HEK293 (cell line): ENCODE measurements at regions not wholly inside any gene's neighbourhood (a gene's known extent, or its start where the extent isn't known, plus 50 kb on each side); places are given as distances from the start of the nearest gene placed in this dataset.

Experiments
- CTCF ChIA-PET: fragments of 350-600 bp; formaldehyde crosslinking; extraction: SDS; loops from one replicate; lab custom pipeline; 2021; ENCODE audit warnings: antibody characterized with exemption; lab: Yijun Ruan, JAX
- POLR2A ChIA-PET: fragments of 300-600 bp; formaldehyde crosslinking; extraction: SDS; loops from one replicate; lab custom pipeline; 2020; ENCODE audit warnings: antibody characterized with exemption, inconsistent platforms; lab: Yijun Ruan, JAX
- H3K27ac ChIP-seq: fragments of 200-500 bp; sonication (Bioruptor generic); 2 replicates; pipeline ENCODE4 v1.5.1; 2014; ENCODE audit warnings: low read depth, low read length, control low read depth, inconsistent platforms; ENCODE audit errors: extremely low read depth
- H3K36me3 ChIP-seq, 2 experiments: fragments of 200-500 bp in 1 of 2; sonication (Bioruptor generic) in 1 of 2; 1 replicate in 1 of 2; 2 replicates in 1 of 2; pipeline ENCODE4 v1.5.1; 2014 to 2017; ENCODE audit warnings: inconsistent platforms in 2 of 2, low read length in 2 of 2; ENCODE audit not compliant: control insufficient read depth in 2 of 2, insufficient read depth in 1 of 2
- H3K4me1 ChIP-seq: fragments of 200-500 bp; sonication (Bioruptor generic); 2 replicates; pipeline ENCODE4 v1.5.1; 2014; ENCODE audit warnings: mild to moderate bottlenecking, low read length, inconsistent platforms; ENCODE audit not compliant: control insufficient read depth, insufficient read depth
- H3K4me3 ChIP-seq: 2 replicates; pipeline ENCODE4 v1.5.1; 2011; ENCODE audit warnings: low read depth, mild to moderate bottlenecking, control low read depth, low read length, moderate library complexity
- H3K9me3 ChIP-seq: fragments of 200-500 bp; sonication (Bioruptor generic); 2 replicates; pipeline ENCODE4 v1.5.1; 2014; ENCODE audit warnings: low read depth, low read length, inconsistent platforms; ENCODE audit not compliant: control insufficient read depth, insufficient read depth
- EGR2 ChIP-seq: fragments of 450-650 bp; formaldehyde crosslinking; IDR thresholded peaks from 2 replicates; pipeline ENCODE4 v1.5.1; 2016; ENCODE audit warnings: low read depth, missing biosample characterization, missing genetic modification characterization
- FEZF1 ChIP-seq: fragments of 450-650 bp; formaldehyde crosslinking; IDR thresholded peaks from 2 replicates; pipeline ENCODE4 v1.5.1; 2016; ENCODE audit warnings: missing biosample characterization, missing genetic modification characterization
- GLIS1 ChIP-seq: fragments of 450-650 bp; formaldehyde crosslinking; IDR thresholded peaks from 2 replicates; pipeline ENCODE4 v1.5.1; 2016; ENCODE audit warnings: missing biosample characterization, missing genetic modification characterization
- PRDM2 ChIP-seq: fragments of 450-650 bp; formaldehyde crosslinking; IDR thresholded peaks from 2 replicates; pipeline ENCODE4 v1.5.1; 2016; ENCODE audit warnings: missing biosample characterization, missing genetic modification characterization, borderline replicate concordance
- SCRT2 ChIP-seq: fragments of 450-650 bp; formaldehyde crosslinking; IDR thresholded peaks from 2 replicates; pipeline ENCODE4 v1.5.1; 2016; ENCODE audit warnings: missing biosample characterization, missing genetic modification characterization
- SP3 ChIP-seq: fragments of 450-650 bp; formaldehyde crosslinking; IDR thresholded peaks from 2 replicates; pipeline ENCODE4 v1.5.1; 2016; ENCODE audit warnings: missing biosample characterization, missing genetic modification characterization
- TSHZ1 ChIP-seq: fragments of 450-650 bp; formaldehyde crosslinking; IDR thresholded peaks from 2 replicates; pipeline ENCODE4 v1.5.1; 2016; ENCODE audit warnings: missing biosample characterization, missing genetic modification characterization, borderline replicate concordance
- WT1 ChIP-seq: fragments of 450-650 bp; formaldehyde crosslinking; IDR thresholded peaks from 2 replicates; pipeline ENCODE4 v1.5.1; 2016; ENCODE audit warnings: missing biosample characterization, missing genetic modification characterization
- ZBTB6 ChIP-seq: fragments of 450-650 bp; formaldehyde crosslinking; IDR thresholded peaks from 2 replicates; pipeline ENCODE4 v1.5.1; 2017; ENCODE audit warnings: missing biosample characterization, missing genetic modification characterization
- ZEB2 ChIP-seq: fragments of 450-650 bp; formaldehyde crosslinking; IDR thresholded peaks from 2 replicates; pipeline ENCODE4 v1.5.1; 2016; ENCODE audit warnings: missing biosample characterization, missing genetic modification characterization
- ZNF121 ChIP-seq: fragments of 450-650 bp; formaldehyde crosslinking; IDR thresholded peaks from 2 replicates; pipeline ENCODE4 v1.5.1; 2016; ENCODE audit warnings: missing biosample characterization, missing genetic modification characterization
- ZNF214 ChIP-seq: fragments of 450-650 bp; formaldehyde crosslinking; IDR thresholded peaks from 2 replicates; pipeline ENCODE4 v1.5.1; 2017; ENCODE audit warnings: missing biosample characterization, mild to moderate bottlenecking, missing genetic modification characterization, borderline replicate concordance
- ZNF223 ChIP-seq: fragments of 450-650 bp; formaldehyde crosslinking; IDR thresholded peaks from 2 replicates; pipeline ENCODE4 v1.5.1; 2016; ENCODE audit warnings: missing biosample characterization, missing genetic modification characterization
- ZNF248 ChIP-seq: fragments of 450-650 bp; formaldehyde crosslinking; IDR thresholded peaks from 2 replicates; pipeline ENCODE4 v1.5.1; 2017; ENCODE audit warnings: missing biosample characterization, missing genetic modification characterization
- ZNF292 ChIP-seq: fragments of 450-650 bp; formaldehyde crosslinking; IDR thresholded peaks from 2 replicates; pipeline ENCODE4 v1.5.1; 2016; ENCODE audit warnings: low read depth, missing biosample characterization, missing genetic modification characterization, borderline replicate concordance
- ZNF621 ChIP-seq: fragments of 450-650 bp; formaldehyde crosslinking; IDR thresholded peaks from 2 replicates; pipeline ENCODE4 v1.5.1; 2017; ENCODE audit warnings: missing biosample characterization, missing genetic modification characterization
- ZNF623 ChIP-seq: fragments of 450-650 bp; formaldehyde crosslinking; IDR thresholded peaks from 2 replicates; pipeline ENCODE4 v1.5.1; 2016; ENCODE audit warnings: missing biosample characterization, missing genetic modification characterization
- ZNF654 ChIP-seq: fragments of 450-650 bp; formaldehyde crosslinking; IDR thresholded peaks from 2 replicates; pipeline ENCODE4 v1.5.1; 2016; ENCODE audit warnings: low read depth, missing biosample characterization, missing genetic modification characterization
- ZNF677 ChIP-seq: fragments of 450-650 bp; IDR thresholded peaks from 2 replicates; pipeline ENCODE4 v1.5.0; 2018; ENCODE audit warnings: missing biosample characterization, mild to moderate bottlenecking, missing genetic modification characterization, moderate library complexity
- ZNF701 ChIP-seq: fragments of 450-650 bp; formaldehyde crosslinking; IDR thresholded peaks from 2 replicates; pipeline ENCODE4 v1.5.1; 2016; ENCODE audit warnings: missing biosample characterization, missing genetic modification characterization
- TF ChIP-seq, protein P1 (sequence below): IDR thresholded peaks from 2 replicates; pipeline ENCODE4 v1.6.1; 2011; ENCODE audit warnings: mild to moderate bottlenecking, low read depth, low read length, borderline replicate concordance
- TF ChIP-seq, protein P2 (sequence below): fragments of 450-650 bp; formaldehyde crosslinking; IDR thresholded peaks from 2 replicates; pipeline ENCODE4 v1.5.1; 2016; ENCODE audit warnings: missing biosample characterization, missing genetic modification characterization

- no peak for TF ChIP-seq PRDM2 (tag by site-specific recombination)
- TF ChIP-seq, protein P1, sequence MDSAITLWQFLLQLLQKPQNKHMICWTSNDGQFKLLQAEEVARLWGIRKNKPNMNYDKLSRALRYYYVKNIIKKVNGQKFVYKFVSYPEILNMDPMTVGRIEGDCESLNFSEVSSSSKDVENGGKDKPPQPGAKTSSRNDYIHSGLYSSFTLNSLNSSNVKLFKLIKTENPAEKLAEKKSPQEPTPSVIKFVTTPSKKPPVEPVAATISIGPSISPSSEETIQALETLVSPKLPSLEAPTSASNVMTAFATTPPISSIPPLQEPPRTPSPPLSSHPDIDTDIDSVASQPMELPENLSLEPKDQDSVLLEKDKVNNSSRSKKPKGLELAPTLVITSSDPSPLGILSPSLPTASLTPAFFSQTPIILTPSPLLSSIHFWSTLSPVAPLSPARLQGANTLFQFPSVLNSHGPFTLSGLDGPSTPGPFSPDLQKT = no peak
- TF ChIP-seq ZNF292 (tag by site-specific recombination) = no peak
Observed at GRCh38 chr5:101917166-101917565, 378.9 kb downstream of the SLCO4C1 start (continued).

- no peak overlapping the region for H3K27ac ChIP-seq
- no peaks in the 10 kb centered on the region for H3K9me3 ChIP-seq
- H3K4me1 ChIP-seq = no peaks in the 10 kb centered on the region
- no peaks in the 10 kb centered on the region for H3K36me3 ChIP-seq
- TF ChIP-seq ZNF223 = no peak
- TF ChIP-seq ZNF701 (tag by site-specific recombination) = no peak
- ChIA-PET CTCF (no interaction called here), POLR2A (no interaction called here)
- H3K4me3 ChIP-seq = no peak overlapping the region
Observed at GRCh38 chr5:101915554-101915953, 380.5 kb downstream of the SLCO4C1 start.

- no peaks in the 10 kb centered on the region for H3K4me1 ChIP-seq
- no peaks in the 10 kb centered on the region; the same call in 1 of the 2 replicates for H3K9me3 ChIP-seq
- H3K4me3 ChIP-seq = no peak overlapping the region
- H3K27ac ChIP-seq = no peak overlapping the region
- H3K36me3 ChIP-seq = no peaks in the 10 kb centered on the region
- ChIA-PET POLR2A (no interaction called here), CTCF (no interaction called here)
- TF ChIP-seq ZNF654 (tag by site-specific recombination) = no peak
- TF ChIP-seq ZNF623 (tag by site-specific recombination) = no peak
- TF ChIP-seq ZEB2 (tag by site-specific recombination) = no peak
- no peak for TF ChIP-seq TSHZ1 (tag by site-specific recombination)
- TF ChIP-seq SCRT2 (tag by site-specific recombination) = no peak
- no peak for TF ChIP-seq ZNF248 (tag by site-specific recombination)
- TF ChIP-seq WT1 = no peak
- TF ChIP-seq EGR2 (tag by site-specific recombination) = no peak
- no peak for TF ChIP-seq ZBTB6 (tag by site-specific recombination)
- TF ChIP-seq GLIS1 (tag by site-specific recombination) = no peak
- TF ChIP-seq FEZF1 (tag by site-specific recombination) = no peak
- TF ChIP-seq ZNF214 (tag by site-specific recombination) = no peak
- TF ChIP-seq ZNF621 = no peak
- TF ChIP-seq, protein P2, sequence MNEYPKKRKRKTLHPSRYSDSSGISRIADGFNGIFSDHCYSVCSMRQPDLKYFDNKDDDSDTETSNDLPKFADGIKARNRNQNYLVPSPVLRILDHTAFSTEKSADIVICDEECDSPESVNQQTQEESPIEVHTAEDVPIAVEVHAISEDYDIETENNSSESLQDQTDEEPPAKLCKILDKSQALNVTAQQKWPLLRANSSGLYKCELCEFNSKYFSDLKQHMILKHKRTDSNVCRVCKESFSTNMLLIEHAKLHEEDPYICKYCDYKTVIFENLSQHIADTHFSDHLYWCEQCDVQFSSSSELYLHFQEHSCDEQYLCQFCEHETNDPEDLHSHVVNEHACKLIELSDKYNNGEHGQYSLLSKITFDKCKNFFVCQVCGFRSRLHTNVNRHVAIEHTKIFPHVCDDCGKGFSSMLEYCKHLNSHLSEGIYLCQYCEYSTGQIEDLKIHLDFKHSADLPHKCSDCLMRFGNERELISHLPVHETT (tag by site-specific recombination) = no peak
- no peak for TF ChIP-seq SP3 (tag by site-specific recombination)
- TF ChIP-seq ZNF677 = no peak
- no peak for TF ChIP-seq ZNF121 (tag by site-specific recombination)
Observed at GRCh38 chr5:101904736-101905135, 391.3 kb downstream of the SLCO4C1 start.
